ENCODE measurements at regions not wholly inside any gene's neighbourhood (a gene's known extent, or its start where the extent isn't known, plus 50 kb on each side); places are given as distances from the start of the nearest gene placed in this dataset.

- TF ChIP-seq CTCF (IDR thresholded peaks at IDR 0.05): no peak
- no peak for TF ChIP-seq POLR2AphosphoS5 (IDR thresholded peaks at IDR 0.05)
Observed at GRCh38 chr4:167614866-167615265, 380.6 kb upstream of the SPOCK3 start.

Data from transverse colon (tissue), 4 donors.